Astrocyte (in vitro differentiated cells and primary cell): ENCODE measurements at regions not wholly inside any gene's neighbourhood (a gene's known extent, or its start where the extent isn't known, plus 50 kb on each side); places are given as distances from the start of the nearest gene placed in this dataset.
A peak's percentile ranks its signal among the peaks of the same experiment; 100 is the strongest.

Experiments
- DNase-seq: peaks from one replicate; pipeline ENCODE4 v3.0.0-alpha.2; 2010; ENCODE audit warnings: low read depth
- FAIRE-seq: peaks from 2 replicates; lab custom pipeline; 2011; peaks lifted over from hg19 to GRCh38; lab: Jason Lieb, UNC
- H2AFZ ChIP-seq: 2 replicates; pipeline ENCODE4 v1.6.0; 2012; ENCODE audit warnings: low read depth, low read length, inconsistent platforms
- H3K27ac ChIP-seq: 2 replicates; pipeline ENCODE4 v1.5.1; 2011; ENCODE audit warnings: low read depth, low read length, inconsistent platforms
- H3K27me3 ChIP-seq: 2 replicates; pipeline ENCODE4 v1.6.0; 2011; ENCODE audit warnings: low read length, inconsistent platforms; ENCODE audit not compliant: insufficient read depth
- H3K36me3 ChIP-seq: 2 replicates; pipeline ENCODE4 v1.5.1; 2011; ENCODE audit warnings: low read length, inconsistent platforms; ENCODE audit not compliant: insufficient read depth
- H3K4me1 ChIP-seq: 2 replicates; pipeline ENCODE4 v1.5.1; 2011; ENCODE audit warnings: low read length, inconsistent platforms; ENCODE audit not compliant: insufficient read depth
- H3K4me2 ChIP-seq: 2 replicates; pipeline ENCODE4 v1.6.0; 2012; ENCODE audit warnings: low read length, inconsistent platforms
- H3K4me3 ChIP-seq: 2 replicates; pipeline ENCODE4 v1.5.1; 2011; ENCODE audit warnings: low read depth, mild to moderate bottlenecking, low read length, inconsistent platforms; ENCODE audit not compliant: insufficient read depth
- H3K79me2 ChIP-seq: 2 replicates; pipeline ENCODE4 v1.6.0; 2012; ENCODE audit warnings: mild to moderate bottlenecking, low read length, inconsistent platforms; ENCODE audit not compliant: insufficient read depth
- H3K9ac ChIP-seq: 2 replicates; pipeline ENCODE4 v1.6.0; 2012; ENCODE audit warnings: mild to moderate bottlenecking, low read length, inconsistent platforms
- H3K9me3 ChIP-seq: 2 replicates; pipeline ENCODE4 v1.5.1; 2012; ENCODE audit warnings: low read depth, mild to moderate bottlenecking, low read length, inconsistent platforms; ENCODE audit not compliant: insufficient read depth
- H4K20me1 ChIP-seq: 2 replicates; pipeline ENCODE4 v1.6.0; 2012; ENCODE audit warnings: low read length, inconsistent platforms; ENCODE audit not compliant: insufficient read depth
- H3K27ac Mint-ChIP-seq: one replicate; pipeline ENCODE4 v1.8.0; 2021; ENCODE audit warnings: mild to moderate bottlenecking, mixed read lengths; ENCODE audit not compliant: unreplicated experiment
- H3K27me3 Mint-ChIP-seq: one replicate; pipeline ENCODE4 v1.8.0; 2021; ENCODE audit warnings: low read depth, mixed read lengths; ENCODE audit not compliant: unreplicated experiment
- H3K36me3 Mint-ChIP-seq: one replicate; pipeline ENCODE4 v1.8.0; 2021; ENCODE audit warnings: low read depth, mixed read lengths; ENCODE audit not compliant: unreplicated experiment
- H3K4me1 Mint-ChIP-seq: one replicate; pipeline ENCODE4 v1.8.0; 2021; ENCODE audit warnings: low read depth, mixed read lengths; ENCODE audit not compliant: unreplicated experiment
- H3K4me3 Mint-ChIP-seq: one replicate; pipeline ENCODE4 v1.8.0; 2021; ENCODE audit warnings: mild to moderate bottlenecking, moderate library complexity, mixed read lengths; ENCODE audit not compliant: unreplicated experiment
- H3K9me3 Mint-ChIP-seq: one replicate; pipeline ENCODE4 v1.8.0; 2021; ENCODE audit warnings: mild to moderate bottlenecking, mixed read lengths; ENCODE audit not compliant: unreplicated experiment
- CTCF ChIP-seq: IDR thresholded peaks from 2 replicates; pipeline ENCODE4 v1.5.1; 2011; ENCODE audit warnings: low read depth, mild to moderate bottlenecking, inconsistent platforms, low read length, moderate library complexity; ENCODE audit not compliant: insufficient read depth
- EZH2 ChIP-seq: IDR thresholded peaks from 2 replicates; pipeline ENCODE4 v1.6.1; 2012; ENCODE audit warnings: mild to moderate bottlenecking, low read length, inconsistent platforms; ENCODE audit not compliant: insufficient read depth

GRCh38 chr12:115118177-115118724 lies 434.3 kb upstream of the TBX3 start:
- Mint-ChIP-seq H3K4me3 (no peak overlapping the region), H3K9me3 (peaks cover 2% of the 10 kb centered on the region), H3K27me3 (peaks cover 13% of the 10 kb centered on the region), H3K36me3 (no peaks in the 10 kb centered on the region), H3K4me1 (no peaks in the 10 kb centered on the region), H3K27ac (no peak overlapping the region)
- Histone ChIP-seq H3K4me2 (no peak overlapping the region), H3K36me3 (no peaks in the 10 kb centered on the region), H3K27me3 (no peaks in the 10 kb centered on the region), H3K4me1 (no peaks in the 10 kb centered on the region), H3K27ac (no peak overlapping the region), H3K4me3 (no peak overlapping the region), H2AFZ (no peak overlapping the region), H3K79me2 (no peaks in the 10 kb centered on the region), H3K9me3 (no peaks in the 10 kb centered on the region), H3K9ac (no peak overlapping the region), H4K20me1 (no peaks in the 10 kb centered on the region)
- FAIRE-seq (no peak), DNase-seq (no peak)
- TF ChIP-seq EZH2 (no peak), CTCF (no peak)

- H3K27ac Mint-ChIP-seq = peak overlapping the region; percentile 35
- TF ChIP-seq CTCF (no peak), EZH2 (no peak)
- Histone ChIP-seq H3K4me2 (no peak overlapping the region), H3K27me3 (no peaks in the 10 kb centered on the region), H3K9me3 (no peaks in the 10 kb centered on the region), H3K9ac (no peak overlapping the region), H2AFZ (no peak overlapping the region), H4K20me1 (no peaks in the 10 kb centered on the region), H3K27ac (no peak overlapping the region), H3K4me3 (no peak overlapping the region), H3K79me2 (no peaks in the 10 kb centered on the region), H3K36me3 (no peaks in the 10 kb centered on the region), H3K4me1 (no peaks in the 10 kb centered on the region)
- no peaks in the 10 kb centered on the region for H3K4me1 Mint-ChIP-seq
- H3K27me3 Mint-ChIP-seq = peaks cover under 1% of the 10 kb centered on the region
- no peaks in the 10 kb centered on the region for H3K9me3 Mint-ChIP-seq
- no peak for FAIRE-seq
- no peak for DNase-seq
- H3K36me3 Mint-ChIP-seq = no peaks in the 10 kb centered on the region
- H3K4me3 Mint-ChIP-seq = no peak overlapping the region
Observed at GRCh38 chr12:115114140-115114539, 430.2 kb upstream of the TBX3 start.

DNA sequence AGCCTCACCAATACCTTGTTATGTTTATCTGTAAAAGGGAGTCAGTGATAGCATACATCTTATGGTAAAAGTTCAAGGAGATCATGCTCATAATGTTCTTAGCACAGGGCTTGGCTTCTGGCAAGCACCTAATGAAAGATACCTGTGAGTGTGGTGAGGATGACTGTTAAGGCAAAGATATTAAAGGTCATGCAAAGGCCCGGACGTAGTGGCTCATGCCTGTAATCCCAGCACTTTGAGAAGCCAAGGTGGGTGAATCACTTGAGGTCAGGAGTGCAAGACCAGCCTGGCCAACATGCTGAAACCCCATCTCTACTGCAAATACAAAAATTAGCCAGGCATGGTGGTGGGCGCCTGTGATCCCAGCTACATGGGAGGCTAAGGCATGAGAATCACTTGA lies 425.9 kb upstream of the TBX3 start:
- no peaks in the 10 kb centered on the region for H3K27me3 ChIP-seq
- H3K36me3 ChIP-seq = no peaks in the 10 kb centered on the region
- FAIRE-seq = no peak
- no peaks in the 10 kb centered on the region for H3K79me2 ChIP-seq
- no peak overlapping the region for H2AFZ ChIP-seq
- Mint-ChIP-seq H3K27me3 (peaks cover 9% of the 10 kb centered on the region), H3K4me3 (no peak overlapping the region), H3K27ac (no peak overlapping the region), H3K36me3 (no peaks in the 10 kb centered on the region), H3K9me3 (no peaks in the 10 kb centered on the region), H3K4me1 (no peaks in the 10 kb centered on the region)
- no peaks in the 10 kb centered on the region for H3K4me1 ChIP-seq
- H3K4me2 ChIP-seq = no peak overlapping the region
- H3K9me3 ChIP-seq = no peaks in the 10 kb centered on the region
- no peak for DNase-seq
- no peak overlapping the region for H3K9ac ChIP-seq
- no peaks in the 10 kb centered on the region for H4K20me1 ChIP-seq
- TF ChIP-seq CTCF (no peak), EZH2 (no peak)
- H3K27ac ChIP-seq = no peak overlapping the region
- no peak overlapping the region for H3K4me3 ChIP-seq
